BLaER1 (cell line): ENCODE measurements at regions not wholly inside any gene's neighbourhood (a gene's known extent, or its start where the extent isn't known, plus 50 kb on each side); places are given as distances from the start of the nearest gene placed in this dataset.
"Not testable (repeated sequence)": the region's sequence is repeated elsewhere in the genome, so short reads cannot be mapped to it uniquely, and the experiment has no call there.

Experiments used
- H3K27ac ChIP-seq: shearing (Covaris generic); formaldehyde crosslinking; 2 replicates; pipeline ENCODE4 v1.8.1; 2022
- H3K27me3 ChIP-seq: shearing (Covaris generic); formaldehyde crosslinking; 2 replicates; pipeline ENCODE4 v1.8.1; 2022
- H3K36me3 ChIP-seq: shearing (Covaris generic); formaldehyde crosslinking; 2 replicates; pipeline ENCODE4 v1.8.1; 2022
- H3K4me1 ChIP-seq: shearing (Covaris generic); formaldehyde crosslinking; 2 replicates; pipeline ENCODE4 v1.8.1; 2022
- H3K4me2 ChIP-seq: shearing (Covaris generic); formaldehyde crosslinking; 2 replicates; pipeline ENCODE4 v1.8.1; 2022
- H3K4me3 ChIP-seq: shearing (Covaris generic); formaldehyde crosslinking; 2 replicates; pipeline ENCODE4 v1.8.1; 2022
- H3K9ac ChIP-seq: shearing (Covaris generic); formaldehyde crosslinking; 2 replicates; pipeline ENCODE4 v1.8.1; 2022
- H3K9me3 ChIP-seq: shearing (Covaris generic); formaldehyde crosslinking; 2 replicates; pipeline ENCODE4 v1.8.1; 2022
- H4K20me1 ChIP-seq: shearing (Covaris generic); formaldehyde crosslinking; 2 replicates; pipeline ENCODE4 v1.8.1; 2022
- Cebpa-rat ChIP-seq: shearing (Covaris generic); IDR thresholded peaks from 2 replicates; pipeline ENCODE4 v1.8.1; 2022

DNA sequence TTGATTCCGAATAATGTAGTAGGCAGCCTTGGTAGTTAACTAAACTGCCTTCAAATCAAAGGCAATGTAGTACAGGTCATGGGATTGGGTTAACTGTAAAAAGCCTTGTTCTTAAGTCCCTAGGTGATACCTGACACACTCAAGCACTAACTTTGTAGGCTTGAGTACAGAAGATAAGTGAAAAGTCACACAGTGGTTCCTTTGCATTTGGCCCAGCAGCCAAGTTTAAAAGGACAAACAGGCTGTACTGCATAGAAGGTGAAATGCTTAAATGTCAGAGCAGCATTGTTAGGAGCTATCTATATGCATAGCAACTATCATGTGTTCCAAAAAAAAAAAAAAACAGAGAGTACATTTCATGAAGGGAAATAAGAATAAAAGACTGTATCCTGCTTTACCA, 178.4 kb downstream of the ATOH1 start:
- no peaks in the 10 kb centered on the region for H3K27me3 ChIP-seq
- H3K9me3 ChIP-seq: no peaks in the 10 kb centered on the region
- TF ChIP-seq Cebpa-rat: no peak
- H4K20me1 ChIP-seq: no peaks in the 10 kb centered on the region
- H3K4me1 ChIP-seq: no peaks in the 10 kb centered on the region
- no peak overlapping the region for H3K27ac ChIP-seq
- no peak overlapping the region for H3K4me2 ChIP-seq
- H3K9ac ChIP-seq: no peak overlapping the region
- no peak overlapping the region for H3K4me3 ChIP-seq
- H3K36me3 ChIP-seq: no peaks in the 10 kb centered on the region

DNA sequence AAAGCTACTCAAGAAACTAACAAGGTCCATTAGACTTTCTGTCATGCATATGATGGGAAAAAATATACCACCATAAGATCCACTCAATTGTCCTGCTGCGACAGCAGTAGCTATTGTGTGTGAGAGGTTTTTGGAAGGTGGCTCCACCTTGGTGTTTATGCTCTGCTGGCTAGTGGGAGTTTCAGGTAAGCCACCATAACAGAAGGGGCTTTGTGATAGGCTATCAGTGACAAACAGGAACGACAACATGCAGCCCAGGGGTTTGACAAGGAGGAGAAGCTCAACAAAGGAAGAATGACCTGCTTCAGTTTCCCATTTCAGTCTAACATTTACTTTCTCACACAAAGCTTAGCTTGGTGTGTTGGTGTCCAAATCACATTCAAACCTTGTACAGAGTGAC, 182.6 kb downstream of the ATOH1 start:
- Histone ChIP-seq H3K4me2 (no peak overlapping the region), H3K27ac (no peak overlapping the region), H3K9ac (no peak overlapping the region), H3K4me3 (no peak overlapping the region), H3K4me1 (no peaks in the 10 kb centered on the region), H3K9me3 (no peaks in the 10 kb centered on the region), H4K20me1 (no peaks in the 10 kb centered on the region), H3K27me3 (no peaks in the 10 kb centered on the region), H3K36me3 (no peaks in the 10 kb centered on the region)
- TF ChIP-seq Cebpa-rat: no peak

DNA sequence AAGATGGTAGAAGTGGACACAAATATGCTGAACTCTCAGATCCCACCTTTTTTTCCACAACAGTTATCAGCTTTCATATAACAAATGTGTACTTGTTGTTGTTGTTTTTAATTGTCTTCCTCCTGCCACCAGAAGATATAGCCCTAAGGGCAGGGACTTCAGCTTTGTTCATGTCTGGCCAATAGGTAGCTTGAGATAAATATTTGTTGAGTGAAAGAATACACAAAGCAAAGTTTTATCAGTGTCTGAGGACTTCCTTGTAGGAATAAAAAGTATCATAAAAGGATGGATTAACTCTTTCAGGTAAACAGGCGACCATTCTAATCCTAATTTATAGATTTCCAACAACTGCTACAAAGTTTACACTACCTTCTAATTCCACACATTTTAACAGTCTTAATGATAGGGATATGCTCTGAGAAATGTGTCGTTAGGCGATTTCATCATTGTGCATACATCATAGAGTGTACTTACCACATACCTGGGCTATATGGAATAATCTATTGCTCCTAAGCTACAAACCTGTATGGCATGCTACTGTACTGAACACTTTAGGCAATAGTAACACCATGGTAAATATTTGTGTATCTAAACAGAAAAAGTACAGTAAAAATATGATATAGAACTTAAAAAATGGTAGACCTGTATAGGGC, 186.1 kb downstream of the ATOH1 start:
- Histone ChIP-seq H3K9me3 (no peaks in the 10 kb centered on the region), H4K20me1 (no peaks in the 10 kb centered on the region), H3K27me3 (no peaks in the 10 kb centered on the region), H3K9ac (no peak overlapping the region), H3K4me3 (no peak overlapping the region), H3K27ac (no peak overlapping the region), H3K36me3 (no peaks in the 10 kb centered on the region), H3K4me2 (no peak overlapping the region), H3K4me1 (no peaks in the 10 kb centered on the region)
- no peak for TF ChIP-seq Cebpa-rat

DNA sequence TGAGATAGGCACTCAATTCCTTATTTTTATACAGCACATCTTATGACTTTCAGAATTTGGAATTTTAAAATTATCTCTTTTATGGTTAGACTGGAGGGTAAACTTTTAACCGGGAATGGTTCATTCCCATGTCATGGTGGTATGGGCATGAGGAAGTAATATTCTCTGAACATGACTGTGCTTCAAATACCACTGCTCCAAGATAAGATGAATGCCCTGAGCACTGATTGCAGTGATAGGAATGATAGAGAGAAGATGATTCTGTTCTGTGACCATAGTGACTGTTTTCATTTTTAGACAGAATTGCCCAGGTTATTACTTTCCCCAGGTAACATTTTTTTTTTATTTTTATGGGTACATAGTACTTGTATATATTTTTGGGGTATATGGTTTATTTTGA, 187.4 kb downstream of the ATOH1 start:
- Histone ChIP-seq H3K9me3 (no peaks in the 10 kb centered on the region), H3K27me3 (no peaks in the 10 kb centered on the region), H3K36me3 (no peaks in the 10 kb centered on the region), H3K4me1 (no peaks in the 10 kb centered on the region), H3K4me3 (no peak overlapping the region), H4K20me1 (no peaks in the 10 kb centered on the region), H3K27ac (no peak overlapping the region), H3K4me2 (no peak overlapping the region), H3K9ac (no peak overlapping the region)
- TF ChIP-seq Cebpa-rat: no peak

DNA sequence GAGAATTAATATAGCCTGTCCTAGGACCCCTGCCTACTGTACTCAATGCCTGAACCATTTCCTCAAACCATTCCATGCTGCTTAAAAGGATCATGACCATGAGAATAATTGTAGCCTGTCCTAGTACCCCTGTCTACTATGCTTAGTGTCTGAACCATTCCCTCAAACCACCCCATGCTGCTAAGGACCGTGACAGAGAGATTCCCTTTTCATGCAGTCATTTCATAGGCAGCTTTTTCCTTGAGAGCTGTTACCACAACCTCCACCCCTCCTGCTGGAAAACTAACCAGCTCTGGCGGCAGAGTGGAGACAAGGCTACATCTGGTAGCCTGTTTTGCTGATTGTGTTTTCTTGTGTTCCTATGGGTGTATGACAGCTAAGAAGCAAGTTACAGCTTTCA, 174.9 kb upstream of the SMARCAD1 start:
- Histone ChIP-seq H3K4me2 (no peak overlapping the region), H3K27me3 (no peaks in the 10 kb centered on the region), H3K27ac (no peak overlapping the region), H4K20me1 (no peaks in the 10 kb centered on the region), H3K9me3 (no peaks in the 10 kb centered on the region), H3K4me1 (no peaks in the 10 kb centered on the region), H3K36me3 (no peaks in the 10 kb centered on the region), H3K4me3 (no peak overlapping the region), H3K9ac (no peak overlapping the region)
- TF ChIP-seq Cebpa-rat: no peak

DNA sequence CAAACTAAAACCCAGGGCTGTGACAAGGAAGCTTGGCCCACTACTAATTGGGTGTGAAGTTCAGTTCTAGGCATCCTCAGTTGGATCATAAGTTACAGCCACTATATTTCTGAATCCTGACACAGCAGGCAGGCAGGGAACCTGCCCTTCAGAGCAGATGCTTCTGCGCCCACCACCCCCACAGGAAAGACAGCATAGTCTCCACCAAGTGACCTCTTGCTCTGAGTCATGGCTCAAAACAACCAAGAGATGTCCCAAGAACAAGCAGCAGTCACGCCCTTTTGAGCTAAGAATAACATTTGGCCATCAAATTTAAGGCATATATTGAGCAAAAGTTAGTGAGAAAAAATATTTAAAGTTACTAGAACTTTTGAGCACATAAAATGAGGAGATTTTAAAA, 170.7 kb upstream of the SMARCAD1 start:
- no peak for TF ChIP-seq Cebpa-rat
- H3K27me3 ChIP-seq: no peaks in the 10 kb centered on the region
- no peaks in the 10 kb centered on the region for H3K36me3 ChIP-seq
- H3K27ac ChIP-seq: no peak overlapping the region
- H3K4me1 ChIP-seq: no peaks in the 10 kb centered on the region
- no peak overlapping the region for H3K4me3 ChIP-seq
- H3K9me3 ChIP-seq: no peaks in the 10 kb centered on the region
- no peak overlapping the region for H3K9ac ChIP-seq
- no peak overlapping the region for H3K4me2 ChIP-seq
- no peaks in the 10 kb centered on the region for H4K20me1 ChIP-seq

DNA sequence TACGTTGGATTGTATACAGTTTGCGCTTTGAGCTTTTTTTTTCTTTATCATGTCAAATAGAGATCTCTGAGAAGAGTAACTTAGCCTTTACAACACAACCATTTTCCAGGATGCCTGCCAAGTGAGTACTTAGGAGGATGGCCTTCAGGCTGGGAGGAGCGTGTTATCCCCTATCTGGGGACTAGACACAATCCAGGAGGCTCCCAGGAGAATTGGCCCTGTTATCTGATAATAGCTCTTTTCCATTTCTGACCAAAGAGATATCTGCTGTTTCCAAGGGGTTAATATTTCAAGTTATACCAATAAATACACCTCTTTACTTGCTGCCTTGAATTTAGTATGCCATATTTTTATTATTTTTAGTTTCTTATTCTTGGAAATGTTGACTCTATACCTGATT, 169.5 kb upstream of the SMARCAD1 start:
- no peak for TF ChIP-seq Cebpa-rat
- H3K4me2 ChIP-seq: no peak overlapping the region
- H3K36me3 ChIP-seq: no peaks in the 10 kb centered on the region
- no peak overlapping the region for H3K9ac ChIP-seq
- H3K4me1 ChIP-seq: no peaks in the 10 kb centered on the region
- no peak overlapping the region for H3K27ac ChIP-seq
- no peaks in the 10 kb centered on the region for H3K9me3 ChIP-seq
- no peak overlapping the region for H3K4me3 ChIP-seq
- H4K20me1 ChIP-seq: no peaks in the 10 kb centered on the region
- no peaks in the 10 kb centered on the region for H3K27me3 ChIP-seq

DNA sequence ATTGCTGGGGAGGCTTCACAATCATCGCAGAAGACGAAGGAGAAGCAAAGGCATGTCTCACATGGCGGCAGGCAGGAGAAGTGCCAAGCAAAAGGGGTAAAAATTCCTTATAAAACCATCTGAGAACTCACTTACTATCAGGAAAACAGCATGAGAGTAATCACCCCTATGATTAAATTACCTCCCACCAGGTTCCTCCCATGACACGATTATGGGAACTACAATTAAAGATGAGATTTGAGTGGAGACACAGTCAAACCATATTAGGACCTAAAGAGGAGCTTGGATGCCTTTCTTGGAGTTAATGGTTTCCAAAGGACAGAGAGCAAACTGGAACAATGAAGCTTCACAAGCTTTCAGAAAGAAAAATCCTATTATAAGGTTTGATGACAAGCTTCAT, 168.4 kb upstream of the SMARCAD1 start:
- Histone ChIP-seq H4K20me1 (no peaks in the 10 kb centered on the region), H3K4me3 (no peak overlapping the region), H3K36me3 (no peaks in the 10 kb centered on the region), H3K27me3 (no peaks in the 10 kb centered on the region), H3K9ac (no peak overlapping the region), H3K4me1 (no peaks in the 10 kb centered on the region), H3K9me3 (no peaks in the 10 kb centered on the region), H3K27ac (no peak overlapping the region), H3K4me2 (no peak overlapping the region)
- no peak for TF ChIP-seq Cebpa-rat

DNA sequence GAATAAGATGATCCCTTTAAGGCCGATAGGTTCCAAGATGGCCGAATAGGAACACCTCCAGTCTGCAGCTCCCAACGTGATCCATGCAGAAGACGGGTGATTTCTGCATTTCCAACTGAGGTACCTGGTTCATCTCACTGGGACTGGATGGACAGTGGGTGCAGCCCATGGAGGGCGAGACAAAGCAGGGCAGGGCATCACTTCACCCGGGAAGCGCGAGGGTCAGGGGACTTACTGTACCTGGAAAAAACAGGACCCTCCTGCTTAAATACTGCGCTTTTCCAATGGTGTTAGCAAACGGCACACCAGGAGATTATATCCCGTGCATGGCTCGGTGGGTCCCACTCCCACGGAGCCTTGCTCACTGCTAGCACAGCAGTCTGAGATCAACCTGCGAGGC, 163.2 kb upstream of the SMARCAD1 start:
- not testable (repeated sequence) for H4K20me1 ChIP-seq, H3K27ac ChIP-seq, H3K9me3 ChIP-seq, H3K4me1 ChIP-seq, H3K4me3 ChIP-seq, H3K9ac ChIP-seq, H3K4me2 ChIP-seq, H3K27me3 ChIP-seq, H3K36me3 ChIP-seq

DNA sequence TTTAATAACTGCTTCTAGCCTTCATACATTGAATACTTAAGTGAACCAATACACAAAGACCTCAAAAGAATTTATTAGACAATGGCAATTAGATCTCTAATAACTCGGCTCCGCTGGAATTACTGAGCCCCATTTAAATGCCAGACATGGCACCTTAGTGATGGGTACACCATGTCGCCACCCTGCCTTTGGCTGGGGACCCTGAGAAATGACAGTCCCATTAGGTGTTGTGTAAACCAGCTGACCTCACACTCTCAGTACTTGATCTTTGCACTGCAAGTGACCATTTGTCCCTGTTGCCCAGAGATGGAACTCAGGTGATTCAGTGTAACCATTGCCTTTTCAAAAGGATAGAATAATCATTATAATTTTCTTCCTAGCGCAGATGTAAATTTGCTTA, 144.6 kb upstream of the SMARCAD1 start:
- no peaks in the 10 kb centered on the region for H3K27me3 ChIP-seq
- no peaks in the 10 kb centered on the region for H4K20me1 ChIP-seq
- no peak for TF ChIP-seq Cebpa-rat
- H3K4me2 ChIP-seq: no peak overlapping the region
- no peaks in the 10 kb centered on the region for H3K4me1 ChIP-seq
- H3K36me3 ChIP-seq: no peaks in the 10 kb centered on the region
- no peak overlapping the region for H3K4me3 ChIP-seq
- no peak overlapping the region for H3K27ac ChIP-seq
- H3K9me3 ChIP-seq: no peaks in the 10 kb centered on the region
- no peak overlapping the region for H3K9ac ChIP-seq
